Fibroblast of the aortic adventitia (primary cell): ENCODE measurements at regions not wholly inside any gene's neighbourhood (a gene's known extent, or its start where the extent isn't known, plus 50 kb on each side); places are given as distances from the start of the nearest gene placed in this dataset.

Source experiments
- DNase-seq: peaks from one replicate; pipeline ENCODE4 v3.0.0-alpha.2; 2010; ENCODE audit warnings: low read depth
- H3K4me3 ChIP-seq: 2 replicates; pipeline ENCODE4 v1.5.1; 2011; ENCODE audit warnings: low read depth, mild to moderate bottlenecking, control low read depth, low read length, moderate library complexity
- TF ChIP-seq, protein P1 (sequence below): IDR thresholded peaks from 2 replicates; pipeline ENCODE4 v1.5.1; 2011; ENCODE audit warnings: mild to moderate bottlenecking, low read length, control low read depth, inconsistent platforms; ENCODE audit not compliant: insufficient read depth

DNA sequence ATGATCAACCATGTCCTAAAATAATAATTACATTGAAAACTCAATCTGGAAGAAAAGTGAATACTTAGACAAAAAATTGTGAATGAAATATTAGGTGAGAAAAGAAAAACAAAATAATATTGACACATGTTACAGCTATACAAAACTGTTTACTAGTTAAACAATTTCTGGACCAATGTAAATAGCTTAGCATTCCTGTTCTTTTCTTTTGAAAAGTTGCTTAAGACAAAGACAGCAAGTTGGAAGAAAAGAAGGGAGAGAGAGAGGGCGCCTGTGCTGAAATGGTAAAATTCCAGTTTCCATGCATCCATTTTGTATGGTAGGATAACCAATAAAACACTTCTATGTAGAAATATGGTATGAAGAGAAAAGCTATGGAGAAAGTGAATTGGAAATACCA is 94.1 kb upstream of the RFX8 start:
- no peak overlapping the region for H3K4me3 ChIP-seq
- DNase-seq = no peak
- TF ChIP-seq, protein P1, sequence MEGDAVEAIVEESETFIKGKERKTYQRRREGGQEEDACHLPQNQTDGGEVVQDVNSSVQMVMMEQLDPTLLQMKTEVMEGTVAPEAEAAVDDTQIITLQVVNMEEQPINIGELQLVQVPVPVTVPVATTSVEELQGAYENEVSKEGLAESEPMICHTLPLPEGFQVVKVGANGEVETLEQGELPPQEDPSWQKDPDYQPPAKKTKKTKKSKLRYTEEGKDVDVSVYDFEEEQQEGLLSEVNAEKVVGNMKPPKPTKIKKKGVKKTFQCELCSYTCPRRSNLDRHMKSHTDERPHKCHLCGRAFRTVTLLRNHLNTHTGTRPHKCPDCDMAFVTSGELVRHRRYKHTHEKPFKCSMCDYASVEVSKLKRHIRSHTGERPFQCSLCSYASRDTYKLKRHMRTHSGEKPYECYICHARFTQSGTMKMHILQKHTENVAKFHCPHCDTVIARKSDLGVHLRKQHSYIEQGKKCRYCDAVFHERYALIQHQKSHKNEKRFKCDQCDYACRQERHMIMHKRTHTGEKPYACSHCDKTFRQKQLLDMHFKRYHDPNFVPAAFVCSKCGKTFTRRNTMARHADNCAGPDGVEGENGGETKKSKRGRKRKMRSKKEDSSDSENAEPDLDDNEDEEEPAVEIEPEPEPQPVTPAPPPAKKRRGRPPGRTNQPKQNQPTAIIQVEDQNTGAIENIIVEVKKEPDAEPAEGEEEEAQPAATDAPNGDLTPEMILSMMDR = no peak

GRCh38 chr2:101566632-101567228 is 91.8 kb upstream of the RFX8 start:
- H3K4me3 ChIP-seq = no peak overlapping the region
- TF ChIP-seq, protein P1 = no peak
- DNase-seq = no peak

GRCh38 chr2:101563849-101564248 is 88.9 kb upstream of the RFX8 start:
- TF ChIP-seq, protein P1 = no peak
- DNase-seq = no peak
- no peak overlapping the region for H3K4me3 ChIP-seq

GRCh38 chr2:101560780-101561315 is 85.9 kb upstream of the RFX8 start:
- no peak for DNase-seq
- TF ChIP-seq, protein P1 = no peak

DNA sequence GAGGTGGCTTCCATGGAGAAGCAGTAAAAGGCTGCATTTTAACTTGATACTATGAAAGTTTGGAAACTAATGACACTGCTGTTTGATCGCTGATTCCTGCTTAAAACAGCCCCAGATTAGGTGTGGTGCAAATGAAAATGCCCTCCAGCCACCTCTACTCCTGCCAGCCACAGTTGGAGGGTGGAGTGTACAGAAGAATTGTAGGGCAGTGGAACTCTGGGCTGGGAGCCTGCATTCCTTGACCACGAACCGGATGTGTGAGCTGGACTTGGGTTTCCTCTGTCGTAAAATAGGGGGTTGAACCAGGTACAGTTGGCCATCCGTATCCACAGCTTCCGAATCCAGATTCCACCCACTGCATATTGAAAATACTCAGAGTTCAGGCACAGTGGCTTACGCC is 84.6 kb upstream of the RFX8 start:
- DNase-seq = peak; percentile 62
- no peak overlapping the region for H3K4me3 ChIP-seq
- TF ChIP-seq, protein P1 = no peak

More at GRCh38 chr2:101560780-101561315, 85.9 kb upstream of the RFX8 start:
- H3K4me3 ChIP-seq = no peak overlapping the region

DNA sequence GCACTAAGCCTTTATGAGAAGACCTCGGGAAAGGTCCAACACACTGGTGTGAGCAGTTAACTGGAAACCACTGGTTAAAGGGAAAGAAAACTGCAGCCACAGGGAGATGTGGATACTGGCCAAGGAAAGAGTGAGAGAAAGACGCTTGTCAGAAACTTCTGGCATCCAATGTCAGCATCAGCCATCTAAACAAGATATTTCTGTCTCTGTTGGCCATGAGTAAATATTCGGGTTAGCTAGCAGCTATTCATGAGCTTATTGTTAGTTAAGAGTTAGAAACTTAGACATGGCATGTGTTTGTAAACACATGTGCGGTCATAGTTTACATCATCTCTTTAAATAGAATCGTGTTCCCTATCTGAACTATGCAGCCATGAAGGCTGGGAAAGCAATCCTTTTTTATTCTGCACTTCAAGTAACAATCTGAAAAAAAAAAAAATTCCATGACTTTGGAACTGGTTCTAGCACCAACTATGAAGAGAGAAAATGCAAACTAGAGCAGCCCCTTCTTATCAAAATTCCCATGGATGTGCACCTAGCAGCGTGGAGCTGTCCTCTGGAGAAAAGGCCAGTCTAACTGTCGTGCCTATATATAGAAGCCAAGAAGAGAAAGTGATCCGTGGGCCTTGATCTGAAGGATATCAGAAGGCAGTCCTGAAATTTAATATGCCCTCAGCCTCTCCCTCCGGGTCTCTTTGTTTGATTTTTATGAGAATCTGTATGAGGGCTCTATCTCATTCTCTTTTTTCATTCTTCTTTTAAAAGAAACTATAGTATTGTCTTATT is 84.0 kb upstream of the RFX8 start:
- TF ChIP-seq, protein P1 = no peak
- H3K4me3 ChIP-seq = no peak overlapping the region
- DNase-seq = peak; percentile 80
